RWPE1 (cell line): ENCODE measurements at regions not wholly inside any gene's neighbourhood (a gene's known extent, or its start where the extent isn't known, plus 50 kb on each side); places are given as distances from the start of the nearest gene placed in this dataset.

Experiments used
- CTCF ChIA-PET: fragments of 350-600 bp; sonication (Branson Sonifier 250); formaldehyde crosslinking; extraction: SDS; loops from one replicate; lab custom pipeline; 2021; lab: Yijun Ruan, JAX
- POLR2A ChIA-PET: fragments of 400-600 bp; formaldehyde crosslinking; extraction: SDS; loops from one replicate; lab custom pipeline; 2020; ENCODE audit warnings: antibody characterized with exemption; ENCODE audit not compliant: low non-redundant PET; lab: Yijun Ruan, JAX
- DNase-seq: peaks from one replicate; pipeline ENCODE4 v3.0.0; 2012; ENCODE audit warnings: low spot score
- H3K27ac ChIP-seq: fragments of 450-650 bp; 2 replicates; pipeline ENCODE4 v1.5.1; 2017
- CTCF ChIP-seq: fragments of 450-650 bp; conservative IDR thresholded peaks from 2 replicates; pipeline ENCODE4 v1.5.1; 2017; ENCODE audit warnings: low read depth, mild to moderate bottlenecking

GRCh38 chr3:76353683-76354082 is 568.3 kb upstream of the ZNF717 start:
- no peak for TF ChIP-seq CTCF
- no peak for DNase-seq
- POLR2A ChIA-PET: no interaction called here
- H3K27ac ChIP-seq: no peak overlapping the region
- CTCF ChIA-PET: no interaction called here

- TF ChIP-seq CTCF: no peak
- CTCF ChIA-PET: no interaction called here
- POLR2A ChIA-PET: no interaction called here
- no peak for DNase-seq
- no peak overlapping the region for H3K27ac ChIP-seq
Measured at GRCh38 chr3:76361010-76361409, 575.7 kb upstream of the ZNF717 start.

GRCh38 chr3:76362643-76363042 is 577.3 kb upstream of the ZNF717 start:
- DNase-seq: no peak
- H3K27ac ChIP-seq: no peak overlapping the region
- ChIA-PET POLR2A (no interaction called here), CTCF (no interaction called here)
- TF ChIP-seq CTCF: no peak

GRCh38 chr3:76365275-76365674 is 579.9 kb upstream of the ZNF717 start:
- TF ChIP-seq CTCF: no peak
- DNase-seq: no peak
- ChIA-PET CTCF (interaction anchor here (0.7 kb wide), 1 partner anchor 339 kb away, joined by 3 read pairs; no protein-coding TSS in a partner anchor), POLR2A (no interaction called here)
- H3K27ac ChIP-seq: no peak overlapping the region

GRCh38 chr3:76367281-76367680 is 581.9 kb upstream of the ZNF717 start:
- H3K27ac ChIP-seq: no peak overlapping the region
- ChIA-PET POLR2A (no interaction called here), CTCF (no interaction called here)
- DNase-seq: no peak
- TF ChIP-seq CTCF: no peak

GRCh38 chr3:76369170-76369569 is 583.8 kb upstream of the ZNF717 start:
- no peak overlapping the region for H3K27ac ChIP-seq
- peak; percentile 3 for DNase-seq
- TF ChIP-seq CTCF: no peak
- ChIA-PET POLR2A (no interaction called here), CTCF (interaction anchor here (0.6 kb wide), 2 partner anchors 12 to 282 kb away, joined by 3 to 6 read pairs; no protein-coding TSS in a partner anchor)
